ENCODE measurements at regions not wholly inside any gene's neighbourhood (a gene's known extent, or its start where the extent isn't known, plus 50 kb on each side); places are given as distances from the start of the nearest gene placed in this dataset.

- ATAC-seq (ENCODE audit: low read depth) (no peak), DNase-seq (ENCODE audit: low spot score) (no peak)
- TF ChIP-seq CTCF (IDR thresholded peaks at IDR 0.05; ENCODE audit: poor library complexity, severe bottlenecking) = no peak
- no peaks in the 10 kb centered on the region for H3K27me3 ChIP-seq (ENCODE audit: insufficient read depth, poor library complexity, severe bottlenecking)
- no peak overlapping the region for H3K4me3 ChIP-seq (ENCODE audit: severe bottlenecking)
- no peaks in the 10 kb centered on the region for H3K9me3 ChIP-seq (ENCODE audit: severe bottlenecking)
- H3K27ac ChIP-seq (ENCODE audit: poor library complexity, severe bottlenecking) = no peak overlapping the region
- H3K36me3 ChIP-seq (ENCODE audit: low read depth) = no peaks in the 10 kb centered on the region
- no peaks in the 10 kb centered on the region for H3K4me1 ChIP-seq (ENCODE audit: insufficient read depth, poor library complexity, severe bottlenecking)
Measured at GRCh38 chr9:84604223-84604622, 65.3 kb upstream of the NTRK2 start.

- ATAC-seq (ENCODE audit: low read depth) (no peak), DNase-seq (ENCODE audit: low spot score) (no peak)
- no peaks in the 10 kb centered on the region for H3K36me3 ChIP-seq (ENCODE audit: low read depth)
- H3K27me3 ChIP-seq (ENCODE audit: insufficient read depth, poor library complexity, severe bottlenecking) = no peaks in the 10 kb centered on the region
- no peak overlapping the region for H3K4me3 ChIP-seq (ENCODE audit: severe bottlenecking)
- H3K4me1 ChIP-seq (ENCODE audit: insufficient read depth, poor library complexity, severe bottlenecking) = no peaks in the 10 kb centered on the region
- no peaks in the 10 kb centered on the region for H3K9me3 ChIP-seq (ENCODE audit: severe bottlenecking)
- no peak for TF ChIP-seq CTCF (IDR thresholded peaks at IDR 0.05; ENCODE audit: poor library complexity, severe bottlenecking)
- no peak overlapping the region for H3K27ac ChIP-seq (ENCODE audit: poor library complexity, severe bottlenecking)
Measured at GRCh38 chr9:84609779-84610178, 59.8 kb upstream of the NTRK2 start.

GRCh38 chr9:84613431-84613830 is 56.1 kb upstream of the NTRK2 start:
- H3K36me3 ChIP-seq (ENCODE audit: low read depth) = no peaks in the 10 kb centered on the region
- no peaks in the 10 kb centered on the region for H3K4me1 ChIP-seq (ENCODE audit: insufficient read depth, poor library complexity, severe bottlenecking)
- H3K4me3 ChIP-seq (ENCODE audit: severe bottlenecking) = no peak overlapping the region
- H3K27me3 ChIP-seq (ENCODE audit: insufficient read depth, poor library complexity, severe bottlenecking) = no peaks in the 10 kb centered on the region
- no peak for TF ChIP-seq CTCF (IDR thresholded peaks at IDR 0.05; ENCODE audit: poor library complexity, severe bottlenecking)
- no peak overlapping the region for H3K27ac ChIP-seq (ENCODE audit: poor library complexity, severe bottlenecking)
- ATAC-seq (ENCODE audit: low read depth) (no peak), DNase-seq (ENCODE audit: low spot score) (no peak)
- H3K9me3 ChIP-seq (ENCODE audit: severe bottlenecking) = no peaks in the 10 kb centered on the region

GRCh38 chr9:84615544-84615943 is 54.0 kb upstream of the NTRK2 start:
- H3K4me1 ChIP-seq (ENCODE audit: insufficient read depth, poor library complexity, severe bottlenecking) = no peaks in the 10 kb centered on the region
- H3K27me3 ChIP-seq (ENCODE audit: insufficient read depth, poor library complexity, severe bottlenecking) = no peaks in the 10 kb centered on the region
- no peaks in the 10 kb centered on the region for H3K9me3 ChIP-seq (ENCODE audit: severe bottlenecking)
- DNase-seq (ENCODE audit: low spot score) (no peak), ATAC-seq (ENCODE audit: low read depth) (no peak)
- no peak overlapping the region for H3K27ac ChIP-seq (ENCODE audit: poor library complexity, severe bottlenecking)
- no peak overlapping the region for H3K4me3 ChIP-seq (ENCODE audit: severe bottlenecking)
- no peak for TF ChIP-seq CTCF (IDR thresholded peaks at IDR 0.05; ENCODE audit: poor library complexity, severe bottlenecking)
- no peaks in the 10 kb centered on the region for H3K36me3 ChIP-seq (ENCODE audit: low read depth)

- ATAC-seq (ENCODE audit: low read depth) (no peak), DNase-seq (ENCODE audit: low spot score) (no peak)
- H3K36me3 ChIP-seq (ENCODE audit: low read depth) = no peaks in the 10 kb centered on the region
- H3K9me3 ChIP-seq (ENCODE audit: severe bottlenecking) = no peaks in the 10 kb centered on the region
- H3K4me3 ChIP-seq (ENCODE audit: severe bottlenecking) = no peak overlapping the region
- H3K4me1 ChIP-seq (ENCODE audit: insufficient read depth, poor library complexity, severe bottlenecking) = no peaks in the 10 kb centered on the region
- no peak for TF ChIP-seq CTCF (IDR thresholded peaks at IDR 0.05; ENCODE audit: poor library complexity, severe bottlenecking)
- H3K27ac ChIP-seq (ENCODE audit: poor library complexity, severe bottlenecking) = no peak overlapping the region
- no peaks in the 10 kb centered on the region for H3K27me3 ChIP-seq (ENCODE audit: insufficient read depth, poor library complexity, severe bottlenecking)
Measured at GRCh38 chr9:84617411-84618029, 52.0 kb upstream of the NTRK2 start.
